Keratinocyte (primary cell): ENCODE measurements at regions not wholly inside any gene's neighbourhood (a gene's known extent, or its start where the extent isn't known, plus 50 kb on each side); places are given as distances from the start of the nearest gene placed in this dataset.

ENCODE experiments used
- EZH2 ChIP-seq: IDR thresholded peaks from one replicate; pipeline ENCODE4 v1.6.1; 2012; ENCODE audit warnings: inconsistent platforms, mild to moderate bottlenecking, low read length, moderate library complexity
- TF ChIP-seq, protein P1 (sequence below), 3 experiments: IDR thresholded peaks in 1 of 3; conservative IDR thresholded peaks in 1 of 3; optimal IDR thresholded peaks in 1 of 3; 2 replicates in 2 of 3; 3 replicates in 1 of 3; pipeline versions ENCODE3 to v1.5.1; 2011; ENCODE audit warnings: low read length in 3 of 3, mild to moderate bottlenecking in 3 of 3, moderate library complexity in 2 of 3, control low read depth in 1 of 3, inconsistent platforms in 1 of 3; ENCODE audit not compliant: insufficient read depth in 2 of 3; ENCODE audit errors: extremely low read depth in 1 of 3

GRCh38 chr14:81662066-81662465 is 128.4 kb upstream of the SEL1L start:
- TF ChIP-seq, protein P1, sequence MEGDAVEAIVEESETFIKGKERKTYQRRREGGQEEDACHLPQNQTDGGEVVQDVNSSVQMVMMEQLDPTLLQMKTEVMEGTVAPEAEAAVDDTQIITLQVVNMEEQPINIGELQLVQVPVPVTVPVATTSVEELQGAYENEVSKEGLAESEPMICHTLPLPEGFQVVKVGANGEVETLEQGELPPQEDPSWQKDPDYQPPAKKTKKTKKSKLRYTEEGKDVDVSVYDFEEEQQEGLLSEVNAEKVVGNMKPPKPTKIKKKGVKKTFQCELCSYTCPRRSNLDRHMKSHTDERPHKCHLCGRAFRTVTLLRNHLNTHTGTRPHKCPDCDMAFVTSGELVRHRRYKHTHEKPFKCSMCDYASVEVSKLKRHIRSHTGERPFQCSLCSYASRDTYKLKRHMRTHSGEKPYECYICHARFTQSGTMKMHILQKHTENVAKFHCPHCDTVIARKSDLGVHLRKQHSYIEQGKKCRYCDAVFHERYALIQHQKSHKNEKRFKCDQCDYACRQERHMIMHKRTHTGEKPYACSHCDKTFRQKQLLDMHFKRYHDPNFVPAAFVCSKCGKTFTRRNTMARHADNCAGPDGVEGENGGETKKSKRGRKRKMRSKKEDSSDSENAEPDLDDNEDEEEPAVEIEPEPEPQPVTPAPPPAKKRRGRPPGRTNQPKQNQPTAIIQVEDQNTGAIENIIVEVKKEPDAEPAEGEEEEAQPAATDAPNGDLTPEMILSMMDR (optimal IDR thresholded peaks at IDR 0.05 in 1 of 3, IDR thresholded peaks at IDR 0.05 in 1 of 3, conservative IDR thresholded peaks at IDR 0.05 in 1 of 3; ENCODE audit: extremely low read depth in 1 of 3, insufficient read depth in 2 of 3, low read length in 3 of 3) = no peak
- no peak for TF ChIP-seq EZH2
